GM12874 (cell line): ENCODE measurements at regions not wholly inside any gene's neighbourhood (a gene's known extent, or its start where the extent isn't known, plus 50 kb on each side); places are given as distances from the start of the nearest gene placed in this dataset.

ENCODE experiments used
- CTCF ChIP-seq: IDR thresholded peaks from 2 replicates; pipeline ENCODE4 v1.5.1; 2011; ENCODE audit warnings: low read depth, mild to moderate bottlenecking, control low read depth, low read length, moderate library complexity; ENCODE audit not compliant: insufficient read depth

- no peak for TF ChIP-seq CTCF
Observed at GRCh38 chr6:126181890-126182289, 158.0 kb upstream of the CENPW start.

GRCh38 chr6:126182650-126183311 is 157.1 kb upstream of the CENPW start:
- TF ChIP-seq CTCF = no peak

GRCh38 chr6:126185774-126186173 is 154.1 kb upstream of the CENPW start:
- TF ChIP-seq CTCF = no peak

- TF ChIP-seq CTCF = no peak
Observed at GRCh38 chr6:126188279-126188909, 151.5 kb upstream of the CENPW start.

GRCh38 chr6:126195625-126196236 is 144.2 kb upstream of the CENPW start:
- TF ChIP-seq CTCF = no peak

GRCh38 chr6:126198631-126199030 is 141.3 kb upstream of the CENPW start:
- TF ChIP-seq CTCF = no peak

- TF ChIP-seq CTCF = no peak
Observed at GRCh38 chr6:126199466-126199865, 140.4 kb upstream of the CENPW start.
